IMR-90 (cell line): ENCODE measurements at regions not wholly inside any gene's neighbourhood (a gene's known extent, or its start where the extent isn't known, plus 50 kb on each side); places are given as distances from the start of the nearest gene placed in this dataset.

ENCODE experiments used
- ATAC-seq: fragments of 200-7000 bp; cut with Tn5 transposase; 2 replicates; pipeline ENCODE4 v1.9.1; 2020; ENCODE audit warnings: low read depth, mild to moderate bottlenecking, moderate library complexity
- BruUV-seq: library from RNA; stranded (reverse); fragments of 400-500 nt; replicated peaks from 2 replicates; lab custom pipeline; 2021; lab: Mats Ljungman, UMichigan
- CTCF ChIA-PET: fragments of 300-600 bp; formaldehyde crosslinking; extraction: SDS; loops from one replicate; lab custom pipeline; 2021; ENCODE audit warnings: antibody characterized with exemption; lab: Yijun Ruan, JAX
- POLR2A ChIA-PET: fragments of 300-600 bp; sonication (Branson Sonifier 250); formaldehyde crosslinking; loops from one replicate; lab custom pipeline; 2022; ENCODE audit warnings: antibody characterized with exemption; ENCODE audit not compliant: unreplicated experiment; lab: Charles Lee
- DNase-seq: peaks from one replicate; pipeline ENCODE4 v3.0.0; 2013
- H2AFZ ChIP-seq: replicated peaks from 2 replicates; pipeline ENCODE3; 2013; ENCODE audit warnings: low read length, mild to moderate bottlenecking; ENCODE audit not compliant: poor library complexity
- H2AK5ac ChIP-seq: 2 replicates; pipeline ENCODE4 v1.6.1; 2013; ENCODE audit warnings: low read depth, low read length, inconsistent platforms
- H2AK9ac ChIP-seq: replicated peaks from 2 replicates; pipeline ENCODE3; 2013; ENCODE audit warnings: mild to moderate bottlenecking, low read depth, low read length, moderate library complexity; ENCODE audit not compliant: poor library complexity
- H2BK120ac ChIP-seq: 2 replicates; pipeline ENCODE4 v1.6.1; 2013; ENCODE audit warnings: low read depth, low read length, inconsistent platforms
- H2BK15ac ChIP-seq: 3 replicates; pipeline ENCODE4 v1.6.1; 2013; ENCODE audit warnings: low read depth, low read length, inconsistent platforms
- H2BK20ac ChIP-seq: 2 replicates; pipeline ENCODE4 v1.6.1; 2013; ENCODE audit warnings: low read depth, mild to moderate bottlenecking, inconsistent platforms, low read length, moderate library complexity
- H2BK5ac ChIP-seq: 2 replicates; pipeline ENCODE4 v1.6.1; 2013; ENCODE audit warnings: mild to moderate bottlenecking, low read depth, low read length, inconsistent platforms; ENCODE audit not compliant: poor library complexity, severe bottlenecking
- H3K14ac ChIP-seq: replicated peaks from 2 replicates; pipeline ENCODE4 v1.6.1; 2013; ENCODE audit warnings: low read depth, low read length, inconsistent platforms
- H3K18ac ChIP-seq: 2 replicates; pipeline ENCODE4 v1.6.1; 2013; ENCODE audit warnings: low read depth, low read length, control low read depth
- H3K23ac ChIP-seq: 2 replicates; pipeline ENCODE4 v1.6.1; 2013; ENCODE audit warnings: low read depth, low read length, inconsistent platforms
- H3K27ac ChIP-seq: 2 replicates; pipeline ENCODE4 v1.5.1; 2013; ENCODE audit warnings: mild to moderate bottlenecking, control low read depth, low read length; ENCODE audit not compliant: insufficient read depth
- H3K27me3 ChIP-seq: 2 replicates; pipeline ENCODE4 v1.6.1; 2013; ENCODE audit warnings: low read length; ENCODE audit not compliant: control insufficient read depth, insufficient read depth
- H3K36me3 ChIP-seq: 2 replicates; pipeline ENCODE4 v1.6.1; 2013; ENCODE audit warnings: low read length, mixed read lengths; ENCODE audit not compliant: control insufficient read depth, insufficient read depth
- H3K4ac ChIP-seq: 2 replicates; pipeline ENCODE4 v1.6.1; 2013; ENCODE audit warnings: low read depth, low read length, inconsistent platforms
- H3K4me1 ChIP-seq: 2 replicates; pipeline ENCODE4 v1.6.1; 2013; ENCODE audit warnings: low read length, mixed read lengths; ENCODE audit not compliant: control insufficient read depth, insufficient read depth
- H3K4me2 ChIP-seq: 2 replicates; pipeline ENCODE4 v1.6.1; 2013; ENCODE audit warnings: low read depth, mild to moderate bottlenecking, control low read depth, low read length, moderate library complexity
- H3K4me3 ChIP-seq: 2 replicates; pipeline ENCODE4 v1.5.1; 2013; ENCODE audit warnings: low read depth, mild to moderate bottlenecking, control low read depth, low read length, moderate library complexity; ENCODE audit not compliant: insufficient read depth
- H3K56ac ChIP-seq: 2 replicates; pipeline ENCODE4 v1.6.1; 2013; ENCODE audit warnings: low read length, inconsistent platforms; ENCODE audit not compliant: insufficient read depth; ENCODE audit errors: extremely low read depth
- H3K79me1 ChIP-seq, 2 experiments: 2 replicates each; pipeline ENCODE4 v1.6.1; 2013; ENCODE audit warnings: low read length in 2 of 2, inconsistent platforms in 1 of 2, low read depth in 1 of 2
- H3K9ac ChIP-seq: 2 replicates; pipeline ENCODE4 v1.6.1; 2013; ENCODE audit warnings: low read depth, low read length, control low read depth
- H3K9me1 ChIP-seq: 2 replicates; pipeline ENCODE4 v1.6.1; 2013; ENCODE audit warnings: low read length, inconsistent platforms; ENCODE audit not compliant: insufficient read depth
- H3K9me3 ChIP-seq: 2 replicates; pipeline ENCODE4 v1.6.1; 2013; ENCODE audit warnings: low read length; ENCODE audit not compliant: control insufficient read depth, insufficient read depth
- H4K20me1 ChIP-seq: 2 replicates; pipeline ENCODE4 v1.6.1; 2013; ENCODE audit warnings: low read length, inconsistent platforms; ENCODE audit not compliant: insufficient read depth
- H4K5ac ChIP-seq: 2 replicates; pipeline ENCODE4 v1.6.1; 2013; ENCODE audit warnings: mild to moderate bottlenecking, low read depth, low read length, control low read depth
- H4K8ac ChIP-seq, 2 experiments: 2 replicates each; pipeline ENCODE4 v1.6.1; 2013; ENCODE audit warnings: low read depth in 2 of 2, low read length in 2 of 2, control low read depth in 1 of 2, inconsistent platforms in 1 of 2
- H4K91ac ChIP-seq: 2 replicates; pipeline ENCODE4 v1.6.1; 2013; ENCODE audit warnings: low read depth, low read length, inconsistent platforms; ENCODE audit not compliant: insufficient read depth
- CHD1 ChIP-seq: IDR thresholded peaks from 2 replicates; pipeline ENCODE4 v1.6.1; 2012; ENCODE audit warnings: low read depth, low read length, improper control_type of control experiment
- FOS ChIP-seq: fragments of 150-350 bp; IDR thresholded peaks from 2 replicates; pipeline ENCODE4 v1.6.1; 2016; ENCODE audit warnings: low read depth, low read length
- MXI1 ChIP-seq: IDR thresholded peaks from 2 replicates; pipeline ENCODE4 v1.6.1; 2012; ENCODE audit warnings: low read depth, mild to moderate bottlenecking, low read length, moderate library complexity, borderline replicate concordance
- NFE2L2 ChIP-seq: fragments of 150-350 bp; IDR thresholded peaks from 2 replicates; pipeline ENCODE4 v1.6.1; 2016; ENCODE audit warnings: low read depth, mild to moderate bottlenecking, low read length
- RAD21 ChIP-seq: IDR thresholded peaks from 2 replicates; pipeline ENCODE4 v1.6.1; 2012; ENCODE audit warnings: low read length, improper control_type of control experiment
- RFX5 ChIP-seq: IDR thresholded peaks from 2 replicates; pipeline ENCODE4 v1.8.0; 2012; ENCODE audit warnings: low read depth, mild to moderate bottlenecking, low read length, moderate library complexity
- WGBS, 2 experiments: methylation state at CpG; one replicate each; pipeline versions ENCODE4 v1.1.5 to v1.1.7; 2013; ENCODE audit warnings: missing lambda C conversion rate in 2 of 2; ENCODE audit not compliant: insufficient read length in 1 of 2; ENCODE audit errors: extremely low coverage in 2 of 2; 5-methylcytosine and 5-hydroxymethylcytosine counted together
- dilution Hi-C: fragments of 300-500 bp; cut with HindIII; formaldehyde crosslinking; loops from one replicate; pipeline ENCODE4 v1.14.3; 2018; ENCODE audit warnings: low sequenced_read_pairs; ENCODE audit not compliant: unreplicated experiment
- in situ Hi-C: fragments of 300-500 bp; cut with MboI; formaldehyde crosslinking; loops from 3 replicates; pipeline ENCODE4 v1.14.3; 2019; ENCODE audit warnings: low sequenced_read_pairs, inconsistent platforms, mixed read lengths
- intact Hi-C: fragments of 100-400 bp; cut with micrococcal nuclease; formaldehyde crosslinking; loops from 2 replicates; pipeline ENCODE4 v1.10.0; 2022
- TF ChIP-seq, protein P1 (sequence below): fragments of 150-350 bp; IDR thresholded peaks from 2 replicates; pipeline ENCODE4 v1.6.1; 2017; ENCODE audit warnings: mild to moderate bottlenecking, antibody characterized with exemption, low read length, low read depth
- TF ChIP-seq, protein P2 (sequence below): conservative IDR thresholded peaks from 2 replicates; pipeline ENCODE4 v1.5.1; 2012; ENCODE audit warnings: mild to moderate bottlenecking, low read depth, low read length, improper control_type of control experiment

DNA sequence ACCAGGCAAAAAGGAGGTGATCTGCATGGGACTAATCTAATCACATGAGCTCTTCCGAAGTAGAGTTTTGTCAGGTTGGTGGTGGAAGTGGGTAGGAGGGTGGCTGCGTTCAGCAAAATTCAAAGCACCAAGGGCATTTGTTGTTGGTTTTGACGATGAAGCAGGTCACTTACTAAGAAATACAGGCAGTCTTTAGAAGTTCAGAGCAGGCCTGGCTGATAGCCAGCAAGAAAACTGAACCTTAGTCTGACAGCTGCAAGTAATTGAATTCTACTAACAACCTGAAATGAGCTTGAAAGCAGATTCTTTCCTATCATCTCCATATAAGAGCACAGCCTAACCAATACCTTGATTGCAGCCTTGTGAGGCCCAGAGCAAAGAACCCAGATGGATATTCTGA lies 505.8 kb downstream of the KLHL13 start:
- no peak overlapping the region for H4K91ac ChIP-seq
- H4K20me1 ChIP-seq: no peaks in the 10 kb centered on the region
- H3K9me1 ChIP-seq: no peaks in the 10 kb centered on the region
- no peak overlapping the region for H3K18ac ChIP-seq
- H2BK5ac ChIP-seq: no peak overlapping the region
- no peaks in the 10 kb centered on the region for H3K36me3 ChIP-seq
- ATAC-seq: no peak
- intact Hi-C loops: no loop called here
- no peak for TF ChIP-seq RFX5
- TF ChIP-seq CHD1: no peak
- TF ChIP-seq, protein P1, sequence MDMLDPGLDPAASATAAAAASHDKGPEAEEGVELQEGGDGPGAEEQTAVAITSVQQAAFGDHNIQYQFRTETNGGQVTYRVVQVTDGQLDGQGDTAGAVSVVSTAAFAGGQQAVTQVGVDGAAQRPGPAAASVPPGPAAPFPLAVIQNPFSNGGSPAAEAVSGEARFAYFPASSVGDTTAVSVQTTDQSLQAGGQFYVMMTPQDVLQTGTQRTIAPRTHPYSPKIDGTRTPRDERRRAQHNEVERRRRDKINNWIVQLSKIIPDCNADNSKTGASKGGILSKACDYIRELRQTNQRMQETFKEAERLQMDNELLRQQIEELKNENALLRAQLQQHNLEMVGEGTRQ: no peak
- no peak for TF ChIP-seq MXI1
- TF ChIP-seq RAD21: no peak
- TF ChIP-seq, protein P2, sequence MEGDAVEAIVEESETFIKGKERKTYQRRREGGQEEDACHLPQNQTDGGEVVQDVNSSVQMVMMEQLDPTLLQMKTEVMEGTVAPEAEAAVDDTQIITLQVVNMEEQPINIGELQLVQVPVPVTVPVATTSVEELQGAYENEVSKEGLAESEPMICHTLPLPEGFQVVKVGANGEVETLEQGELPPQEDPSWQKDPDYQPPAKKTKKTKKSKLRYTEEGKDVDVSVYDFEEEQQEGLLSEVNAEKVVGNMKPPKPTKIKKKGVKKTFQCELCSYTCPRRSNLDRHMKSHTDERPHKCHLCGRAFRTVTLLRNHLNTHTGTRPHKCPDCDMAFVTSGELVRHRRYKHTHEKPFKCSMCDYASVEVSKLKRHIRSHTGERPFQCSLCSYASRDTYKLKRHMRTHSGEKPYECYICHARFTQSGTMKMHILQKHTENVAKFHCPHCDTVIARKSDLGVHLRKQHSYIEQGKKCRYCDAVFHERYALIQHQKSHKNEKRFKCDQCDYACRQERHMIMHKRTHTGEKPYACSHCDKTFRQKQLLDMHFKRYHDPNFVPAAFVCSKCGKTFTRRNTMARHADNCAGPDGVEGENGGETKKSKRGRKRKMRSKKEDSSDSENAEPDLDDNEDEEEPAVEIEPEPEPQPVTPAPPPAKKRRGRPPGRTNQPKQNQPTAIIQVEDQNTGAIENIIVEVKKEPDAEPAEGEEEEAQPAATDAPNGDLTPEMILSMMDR: no peak
- no peak for TF ChIP-seq NFE2L2
- TF ChIP-seq FOS: no peak
- H4K5ac ChIP-seq: no peak overlapping the region
- H3K23ac ChIP-seq: no peak overlapping the region
- ChIA-PET CTCF (no interaction called here), POLR2A (no interaction called here)
- no peak overlapping the region for H2BK120ac ChIP-seq
- H3K14ac ChIP-seq: no peak overlapping the region
- no peak overlapping the region for H4K8ac ChIP-seq
- H3K79me1 ChIP-seq: no peaks in the 10 kb centered on the region
- DNase-seq: no peak
- H3K4me3 ChIP-seq: no peak overlapping the region
- H3K27ac ChIP-seq: no peak overlapping the region
- H2BK20ac ChIP-seq: no peak overlapping the region
- no peak overlapping the region for H2AK5ac ChIP-seq
- no TSS peak for BruUV-seq
- in situ Hi-C loops: no loop called here
- no peak overlapping the region for H2BK15ac ChIP-seq
- H3K56ac ChIP-seq: no peak overlapping the region
- H3K4me1 ChIP-seq: no peaks in the 10 kb centered on the region
- no peak overlapping the region for H3K4ac ChIP-seq
- no peak overlapping the region for H2AK9ac ChIP-seq
- no peak overlapping the region for H3K9ac ChIP-seq
- H3K27me3 ChIP-seq: no peaks in the 10 kb centered on the region
- dilution Hi-C loops: no loop called here
- H3K9me3 ChIP-seq: no peaks in the 10 kb centered on the region
- no peak overlapping the region for H2AFZ ChIP-seq
- WGBS, 2 experiments: 10% methylated on average over 2 of the region's 3 CpGs; no CpG with 5 or more reads in 1 of the 2 experiments
- no peak overlapping the region for H3K4me2 ChIP-seq
